ENCODE measurements at regions not wholly inside any gene's neighbourhood (a gene's known extent, or its start where the extent isn't known, plus 50 kb on each side); places are given as distances from the start of the nearest gene placed in this dataset.

DNA sequence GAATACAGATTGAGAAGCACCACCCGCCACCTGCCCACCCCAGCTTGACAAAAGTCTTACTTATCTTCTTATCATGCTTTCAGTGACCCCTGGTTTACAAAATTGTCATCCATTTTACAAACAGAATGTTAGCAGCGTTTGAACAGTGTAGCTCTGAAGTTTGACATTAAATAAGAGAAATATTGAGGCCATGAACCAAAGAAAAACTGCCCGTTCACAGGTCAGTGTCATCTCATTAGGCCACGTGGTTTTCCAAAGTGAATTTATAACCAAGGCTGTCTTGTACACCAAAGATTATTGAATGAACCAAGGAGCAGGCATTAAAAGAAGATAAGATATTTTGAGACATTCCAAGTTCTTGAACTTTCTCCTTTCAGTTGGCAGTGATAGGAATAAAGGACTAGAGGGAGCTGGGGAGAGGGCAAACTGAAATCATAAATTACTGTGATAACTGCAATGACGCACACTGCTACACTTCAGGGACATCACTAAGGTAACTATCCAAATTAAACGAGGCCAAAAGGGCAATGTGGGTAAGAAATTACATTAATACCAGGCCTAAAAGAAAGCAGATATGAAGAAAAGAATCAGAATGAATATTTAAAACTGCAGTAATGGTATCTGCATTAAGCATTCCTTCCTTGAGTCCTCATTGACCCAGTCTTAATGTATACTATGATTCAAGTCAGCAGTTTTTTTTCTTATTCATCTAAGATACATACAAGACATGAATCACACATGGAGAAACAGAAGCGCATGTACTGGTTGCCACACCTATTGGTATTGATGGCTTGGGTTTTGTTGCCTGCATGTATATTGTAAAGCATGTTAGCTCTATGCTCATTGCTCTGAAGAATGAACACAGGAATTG lies 159.8 kb upstream of the ARG1 start:
- no peaks in the 10 kb centered on the region for H3K27me3 ChIP-seq (replicated peaks; ENCODE audit: control insufficient read depth, insufficient read depth, low read length)
- no peaks in the 10 kb centered on the region for H3K36me3 ChIP-seq (ENCODE audit: control insufficient read depth, insufficient read depth, low read length)
- no peak for DNase-seq
- POLR2A ChIA-PET: no interaction called here
- no peaks in the 10 kb centered on the region for H3K4me1 Mint-ChIP-seq (ENCODE audit: low read depth, unreplicated experiment)
- BruUV-seq (replicated peaks): no TSS peak
- no peaks in the 10 kb centered on the region for H3K27me3 Mint-ChIP-seq (ENCODE audit: insufficient read depth, unreplicated experiment)
- CTCF ChIA-PET: no interaction called here
- H3K9me3 Mint-ChIP-seq (ENCODE audit: unreplicated experiment): peaks cover 8% of the 10 kb centered on the region
- intact Hi-C loops (cut with micrococcal nuclease; ENCODE audit: unreplicated experiment): no loop called here
- no peaks in the 10 kb centered on the region for H3K36me3 Mint-ChIP-seq (ENCODE audit: insufficient read depth, unreplicated experiment)
- no peak overlapping the region for H3K4me3 ChIP-seq (ENCODE audit: low read depth, low read length)
- no peak overlapping the region for H3K27ac Mint-ChIP-seq (ENCODE audit: unreplicated experiment)
- H3K4me3 Mint-ChIP-seq (ENCODE audit: unreplicated experiment): no peak overlapping the region
- TF ChIP-seq, protein P1, sequence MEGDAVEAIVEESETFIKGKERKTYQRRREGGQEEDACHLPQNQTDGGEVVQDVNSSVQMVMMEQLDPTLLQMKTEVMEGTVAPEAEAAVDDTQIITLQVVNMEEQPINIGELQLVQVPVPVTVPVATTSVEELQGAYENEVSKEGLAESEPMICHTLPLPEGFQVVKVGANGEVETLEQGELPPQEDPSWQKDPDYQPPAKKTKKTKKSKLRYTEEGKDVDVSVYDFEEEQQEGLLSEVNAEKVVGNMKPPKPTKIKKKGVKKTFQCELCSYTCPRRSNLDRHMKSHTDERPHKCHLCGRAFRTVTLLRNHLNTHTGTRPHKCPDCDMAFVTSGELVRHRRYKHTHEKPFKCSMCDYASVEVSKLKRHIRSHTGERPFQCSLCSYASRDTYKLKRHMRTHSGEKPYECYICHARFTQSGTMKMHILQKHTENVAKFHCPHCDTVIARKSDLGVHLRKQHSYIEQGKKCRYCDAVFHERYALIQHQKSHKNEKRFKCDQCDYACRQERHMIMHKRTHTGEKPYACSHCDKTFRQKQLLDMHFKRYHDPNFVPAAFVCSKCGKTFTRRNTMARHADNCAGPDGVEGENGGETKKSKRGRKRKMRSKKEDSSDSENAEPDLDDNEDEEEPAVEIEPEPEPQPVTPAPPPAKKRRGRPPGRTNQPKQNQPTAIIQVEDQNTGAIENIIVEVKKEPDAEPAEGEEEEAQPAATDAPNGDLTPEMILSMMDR (IDR thresholded peaks at IDR 0.05; ENCODE audit: insufficient read depth in 1 of 2, low read depth in 1 of 2, low read length in 1 of 2, severe bottlenecking in 1 of 2, unreplicated experiment in 1 of 2): no peak
- H3K9me3 ChIP-seq: no peaks in the 10 kb centered on the region
- 0 out of 2 replicates have a peak, but pooled peaks cover 3% of the 10 kb centered on the region for H3K4me1 ChIP-seq

DNA sequence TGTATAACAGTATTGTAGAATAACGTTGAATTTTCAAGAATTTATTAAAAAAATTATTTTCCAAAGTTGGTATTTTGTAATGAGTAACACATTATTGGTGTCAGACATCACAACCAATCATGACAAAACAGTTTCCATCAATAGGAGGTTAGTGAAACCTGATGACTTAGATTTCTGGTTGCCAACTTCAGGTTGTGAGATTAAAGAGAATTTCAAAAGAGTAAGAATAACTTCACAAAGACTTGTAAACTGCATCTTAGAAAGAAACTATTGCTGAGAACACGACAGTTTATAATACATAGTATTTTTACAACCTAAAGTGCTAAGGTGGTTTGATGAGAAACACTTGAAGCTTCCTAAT lies 159.2 kb upstream of the ARG1 start:
- no peak overlapping the region for H3K27ac Mint-ChIP-seq (ENCODE audit: unreplicated experiment)
- no peaks in the 10 kb centered on the region for H3K4me1 Mint-ChIP-seq (ENCODE audit: low read depth, unreplicated experiment)
- H3K9me3 Mint-ChIP-seq (ENCODE audit: unreplicated experiment): peaks cover 8% of the 10 kb centered on the region
- no peak for DNase-seq
- ChIA-PET POLR2A (no interaction called here), CTCF (interaction anchor here (0.6 kb wide), 1 partner anchor 214 kb away, joined by 3 read pairs; no protein-coding TSS in a partner anchor)
- intact Hi-C loops (cut with micrococcal nuclease; ENCODE audit: unreplicated experiment): no loop called here
- H3K4me3 ChIP-seq (ENCODE audit: low read depth, low read length): no peak overlapping the region
- H3K4me1 ChIP-seq: peaks cover 9% of the 10 kb centered on the region
- H3K27me3 ChIP-seq (replicated peaks; ENCODE audit: control insufficient read depth, insufficient read depth, low read length): no peaks in the 10 kb centered on the region
- no peaks in the 10 kb centered on the region for H3K36me3 Mint-ChIP-seq (ENCODE audit: insufficient read depth, unreplicated experiment)
- H3K27me3 Mint-ChIP-seq (ENCODE audit: insufficient read depth, unreplicated experiment): no peaks in the 10 kb centered on the region
- no TSS peak for BruUV-seq (replicated peaks)
- H3K36me3 ChIP-seq (ENCODE audit: control insufficient read depth, insufficient read depth, low read length): no peaks in the 10 kb centered on the region
- H3K4me3 Mint-ChIP-seq (ENCODE audit: unreplicated experiment): no peak overlapping the region
- TF ChIP-seq, protein P1 (IDR thresholded peaks at IDR 0.05; ENCODE audit: insufficient read depth in 1 of 2, low read depth in 1 of 2, low read length in 1 of 2, severe bottlenecking in 1 of 2, unreplicated experiment in 1 of 2): no peak
- H3K9me3 ChIP-seq: no peaks in the 10 kb centered on the region

DNA sequence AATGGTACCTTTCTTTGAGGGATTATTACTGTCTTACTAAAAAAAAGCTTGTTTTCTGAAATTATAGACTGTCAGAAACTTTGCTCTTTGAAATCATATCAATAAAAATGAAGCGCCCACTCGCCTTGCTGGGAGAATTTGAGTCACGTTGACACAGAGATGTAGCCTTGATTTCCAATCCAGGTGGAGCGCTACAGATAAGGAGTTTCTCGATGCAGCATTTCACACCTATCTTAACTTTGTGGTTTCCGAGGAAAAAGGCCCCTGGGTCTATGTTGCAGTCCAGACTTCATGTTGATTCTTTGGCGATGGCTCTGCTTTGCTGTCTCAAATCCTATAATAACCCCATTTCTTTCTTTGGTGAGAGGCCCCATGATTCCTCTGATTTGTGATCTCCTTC lies 158.1 kb upstream of the ARG1 start:
- H3K4me3 ChIP-seq (ENCODE audit: low read depth, low read length): no peak overlapping the region
- Mint-ChIP-seq H3K27me3 (ENCODE audit: insufficient read depth, unreplicated experiment) (no peaks in the 10 kb centered on the region), H3K4me3 (ENCODE audit: unreplicated experiment) (no peak overlapping the region), H3K36me3 (ENCODE audit: insufficient read depth, unreplicated experiment) (no peaks in the 10 kb centered on the region), H3K27ac (ENCODE audit: unreplicated experiment) (no peak overlapping the region), H3K9me3 (ENCODE audit: unreplicated experiment) (peaks cover 8% of the 10 kb centered on the region), H3K4me1 (ENCODE audit: low read depth, unreplicated experiment) (no peaks in the 10 kb centered on the region)
- intact Hi-C loops (cut with micrococcal nuclease; ENCODE audit: unreplicated experiment): no loop called here
- H3K4me1 ChIP-seq: peaks cover 13% of the 10 kb centered on the region
- no peak for DNase-seq
- ChIA-PET CTCF (no interaction called here), POLR2A (no interaction called here)
- BruUV-seq (replicated peaks): no TSS peak
- H3K36me3 ChIP-seq (ENCODE audit: control insufficient read depth, insufficient read depth, low read length): no peaks in the 10 kb centered on the region
- H3K27me3 ChIP-seq (replicated peaks; ENCODE audit: control insufficient read depth, insufficient read depth, low read length): no peaks in the 10 kb centered on the region
- no peaks in the 10 kb centered on the region for H3K9me3 ChIP-seq
- TF ChIP-seq, protein P1 (IDR thresholded peaks at IDR 0.05; ENCODE audit: insufficient read depth in 1 of 2, low read depth in 1 of 2, low read length in 1 of 2, severe bottlenecking in 1 of 2, unreplicated experiment in 1 of 2): no peak
